T-cell (primary cell): ENCODE measurements at regions not wholly inside any gene's neighbourhood (a gene's known extent, or its start where the extent isn't known, plus 50 kb on each side); places are given as distances from the start of the nearest gene placed in this dataset.

ENCODE experiments used
- ATAC-seq, 4 experiments: fragments of 200-7000 bp in 3 of 4; fragments of 150-1000 bp in 1 of 4; cut with Tn5 transposase; replicated peaks in 1 of 4; 1 replicate in 3 of 4; 2 replicates in 1 of 4; pipeline ENCODE4 v1.10.0; 2021; ENCODE audit warnings: moderate library complexity in 3 of 4, mild to moderate bottlenecking in 2 of 4, moderate number of reproducible peaks in 1 of 4
- CTCF ChIA-PET, 2 donors: fragments of 300-600 bp; sonication (Branson Sonifier 250); formaldehyde crosslinking; loops; one replicate each; lab custom pipeline; 2022; ENCODE audit warnings: antibody characterized with exemption in 2 of 2; lab: Charles Lee
- POLR2A ChIA-PET, 2 donors: fragments of 300-600 bp; sonication (Branson Sonifier 250); formaldehyde crosslinking; loops; one replicate each; lab custom pipeline; 2022; ENCODE audit warnings: antibody characterized with exemption in 2 of 2; lab: Charles Lee
- DNase-seq, 35 experiments: peaks; one replicate each; pipeline versions ENCODE4 v3.0.0 to v3.0.0-alpha.2; 2013 to 2023
- H3K27ac ChIP-seq: one replicate; pipeline ENCODE4 v1.5.1; 2013; ENCODE audit warnings: low read length
- H3K27me3 ChIP-seq, 2 experiments: replicated peaks in 1 of 2; 1 replicate in 1 of 2; 2 replicates in 1 of 2; pipeline versions ENCODE4 v1.6.1 to v1.7.0; 2013; ENCODE audit warnings: low read length in 1 of 2, mixed read lengths in 1 of 2; ENCODE audit not compliant: control insufficient read depth in 2 of 2, insufficient read depth in 2 of 2; ENCODE audit errors: extremely low read depth in 1 of 2
- H3K36me3 ChIP-seq, 2 donors: 1 replicate in 1 of 2; 2 replicates in 1 of 2; pipeline versions ENCODE4 v1.6.1 to v1.7.0; 2013; ENCODE audit warnings: low read length in 1 of 2; ENCODE audit not compliant: control insufficient read depth in 2 of 2, insufficient read depth in 1 of 2; ENCODE audit errors: extremely low read depth in 1 of 2
- H3K4me1 ChIP-seq, 2 experiments: 1 replicate in 1 of 2; 2 replicates in 1 of 2; pipeline versions ENCODE4 v1.6.1 to v1.7.0; 2013; ENCODE audit warnings: low read length in 2 of 2, mixed read lengths in 1 of 2; ENCODE audit not compliant: insufficient read depth in 2 of 2, control insufficient read depth in 1 of 2; ENCODE audit errors: extremely low read depth in 1 of 2
- H3K4me3 ChIP-seq, 2 donors: 1 replicate in 1 of 2; 2 replicates in 1 of 2; pipeline versions ENCODE4 v1.5.1 to v1.7.0; 2013; ENCODE audit warnings: mild to moderate bottlenecking in 2 of 2, low read length in 1 of 2, moderate library complexity in 1 of 2; ENCODE audit not compliant: control insufficient read depth in 1 of 2; ENCODE audit errors: extremely low read depth in 1 of 2
- H3K9me3 ChIP-seq: 2 replicates; pipeline ENCODE4 v1.7.0; 2013
- H3K27ac Mint-ChIP-seq, 2 donors: one replicate each; pipeline ENCODE4 v1.8.0; 2020 to 2021; ENCODE audit warnings: mild to moderate bottlenecking in 2 of 2, mixed read lengths in 2 of 2
- H3K27me3 Mint-ChIP-seq, 2 donors: one replicate each; pipeline ENCODE4 v1.8.0; 2021 to 2022; ENCODE audit warnings: mixed read lengths in 2 of 2
- H3K36me3 Mint-ChIP-seq: one replicate; pipeline ENCODE4 v1.8.0; 2021; ENCODE audit warnings: mixed read lengths
- H3K4me1 Mint-ChIP-seq, 3 donors: one replicate each; pipeline ENCODE4 v1.8.0; 2020 to 2022; ENCODE audit warnings: mixed read lengths in 3 of 3, mild to moderate bottlenecking in 1 of 3
- H3K4me3 Mint-ChIP-seq, 3 donors: one replicate each; pipeline ENCODE4 v1.8.0; 2020 to 2022; ENCODE audit warnings: mild to moderate bottlenecking in 3 of 3, mixed read lengths in 3 of 3, moderate library complexity in 3 of 3
- H3K9me3 Mint-ChIP-seq, 3 donors: one replicate each; pipeline ENCODE4 v1.8.0; 2020 to 2022; ENCODE audit warnings: mixed read lengths in 3 of 3
- WGBS: methylation state at CpG from one replicate; pipeline ENCODE4 v1.1.5; 2013; ENCODE audit warnings: missing lambda C conversion rate; ENCODE audit not compliant: insufficient coverage; 5-methylcytosine and 5-hydroxymethylcytosine counted together

GRCh38 chr4:18756671-18757070, 735.1 kb upstream of the LCORL start:
- DNase-seq, result no peak
- Histone ChIP-seq H3K9me3 (no peaks in the 10 kb centered on the region), H3K27ac (no peak overlapping the region), H3K27me3 (no peaks in the 10 kb centered on the region), H3K36me3 (no peaks in the 10 kb centered on the region), H3K4me3 (no peak overlapping the region), H3K4me1 (no peaks in the 10 kb centered on the region)
- H3K36me3 Mint-ChIP-seq, result no peaks in the 10 kb centered on the region
- ChIA-PET POLR2A (no interaction called here), CTCF (no interaction called here)
- no peaks in the 10 kb centered on the region for H3K27me3 Mint-ChIP-seq
- H3K9me3 Mint-ChIP-seq, result peaks cover 4 to 14% (median 8%) of the 10 kb centered on the region in 3 donors
- no peak for ATAC-seq
- no peak overlapping the region for H3K27ac Mint-ChIP-seq
- H3K4me3 Mint-ChIP-seq, result no peak overlapping the region
- no peaks in the 10 kb centered on the region for H3K4me1 Mint-ChIP-seq

GRCh38 chr4:18754180-18754579, 732.6 kb upstream of the LCORL start:
- ATAC-seq (no peak), DNase-seq (no peak)
- no peaks in the 10 kb centered on the region for H3K9me3 ChIP-seq
- ChIA-PET CTCF (no interaction called here), POLR2A (no interaction called here)
- Mint-ChIP-seq H3K36me3 (no peaks in the 10 kb centered on the region), H3K4me1 (no peaks in the 10 kb centered on the region), H3K9me3 (peaks cover 4 to 9% (median 4%) of the 10 kb centered on the region in 3 donors), H3K27ac (no peak overlapping the region), H3K27me3 (no peaks in the 10 kb centered on the region), H3K4me3 (no peak overlapping the region)
- no peak overlapping the region for H3K27ac ChIP-seq
- WGBS, result 94% methylated on average over 2 of the region's 2 CpGs
- no peaks in the 10 kb centered on the region for H3K27me3 ChIP-seq
- no peaks in the 10 kb centered on the region for H3K4me1 ChIP-seq
- H3K36me3 ChIP-seq, result no peaks in the 10 kb centered on the region
- no peak overlapping the region for H3K4me3 ChIP-seq

GRCh38 chr4:18751083-18751482, 729.5 kb upstream of the LCORL start:
- Histone ChIP-seq H3K4me1 (no peaks in the 10 kb centered on the region), H3K9me3 (no peaks in the 10 kb centered on the region), H3K4me3 (no peak overlapping the region), H3K27ac (no peak overlapping the region), H3K36me3 (no peaks in the 10 kb centered on the region), H3K27me3 (no peaks in the 10 kb centered on the region)
- WGBS, result no CpG with 5 or more reads among the region's 1 CpG
- H3K36me3 Mint-ChIP-seq, result no peaks in the 10 kb centered on the region
- H3K27ac Mint-ChIP-seq, result no peak overlapping the region
- H3K4me3 Mint-ChIP-seq, result no peak overlapping the region
- H3K4me1 Mint-ChIP-seq, result no peaks in the 10 kb centered on the region
- DNase-seq, result no peak
- peaks cover 2 to 7% (median 5%) of the 10 kb centered on the region in 3 donors for H3K9me3 Mint-ChIP-seq
- CTCF ChIA-PET, result no interaction called here
- POLR2A ChIA-PET, result no interaction called here
- ATAC-seq, result no peak
- H3K27me3 Mint-ChIP-seq, result no peaks in the 10 kb centered on the region

GRCh38 chr4:18749391-18749790, 727.8 kb upstream of the LCORL start:
- Mint-ChIP-seq H3K27ac (no peak overlapping the region), H3K9me3 (peaks cover 2 to 7% (median 5%) of the 10 kb centered on the region in 3 donors), H3K4me3 (no peak overlapping the region), H3K36me3 (no peaks in the 10 kb centered on the region), H3K27me3 (no peaks in the 10 kb centered on the region), H3K4me1 (no peaks in the 10 kb centered on the region)
- Histone ChIP-seq H3K4me1 (no peaks in the 10 kb centered on the region), H3K27me3 (no peaks in the 10 kb centered on the region), H3K9me3 (no peaks in the 10 kb centered on the region), H3K4me3 (no peak overlapping the region), H3K36me3 (no peaks in the 10 kb centered on the region), H3K27ac (no peak overlapping the region)
- 100% methylated on average over 1 of the region's 2 CpGs for WGBS
- ATAC-seq, result no peak
- DNase-seq, result no peak
- CTCF ChIA-PET, result no interaction called here
- POLR2A ChIA-PET, result no interaction called here

GRCh38 chr4:18736551-18736950, 715.0 kb upstream of the LCORL start:
- Histone ChIP-seq H3K27ac (no peak overlapping the region), H3K27me3 (no peaks in the 10 kb centered on the region), H3K36me3 (no peaks in the 10 kb centered on the region), H3K9me3 (no peaks in the 10 kb centered on the region), H3K4me1 (no peaks in the 10 kb centered on the region), H3K4me3 (no peak overlapping the region)
- peaks cover 0 to 2% (median under 1%) of the 10 kb centered on the region in 3 donors for H3K9me3 Mint-ChIP-seq
- H3K27me3 Mint-ChIP-seq, result no peaks in the 10 kb centered on the region
- no peak for DNase-seq
- H3K4me1 Mint-ChIP-seq, result no peaks in the 10 kb centered on the region
- no peaks in the 10 kb centered on the region for H3K36me3 Mint-ChIP-seq
- no peak overlapping the region for H3K4me3 Mint-ChIP-seq
- H3K27ac Mint-ChIP-seq, result no peak overlapping the region
- ChIA-PET CTCF (no interaction called here), POLR2A (no interaction called here)
- no peak for ATAC-seq

- CTCF ChIA-PET, result no interaction called here
- Mint-ChIP-seq H3K9me3 (peaks cover 0 to 2% (median 0%) of the 10 kb centered on the region in 3 donors), H3K27ac (no peak overlapping the region), H3K36me3 (no peaks in the 10 kb centered on the region), H3K27me3 (no peaks in the 10 kb centered on the region), H3K4me1 (no peaks in the 10 kb centered on the region), H3K4me3 (no peak overlapping the region)
- DNase-seq, result no peak
- H3K9me3 ChIP-seq, result no peaks in the 10 kb centered on the region
- H3K27ac ChIP-seq, result no peak overlapping the region
- WGBS, result no CpG with 5 or more reads among the region's 3 CpGs
- no peaks in the 10 kb centered on the region for H3K27me3 ChIP-seq
- no peaks in the 10 kb centered on the region for H3K36me3 ChIP-seq
- H3K4me3 ChIP-seq, result no peak overlapping the region
- POLR2A ChIA-PET, result no interaction called here
- no peak for ATAC-seq
- no peaks in the 10 kb centered on the region for H3K4me1 ChIP-seq
Measured at GRCh38 chr4:18735740-18736268, 714.2 kb upstream of the LCORL start.

- 61% methylated on average over 2 of the region's 2 CpGs for WGBS
- POLR2A ChIA-PET, result no interaction called here
- Mint-ChIP-seq H3K27me3 (no peaks in the 10 kb centered on the region), H3K27ac (no peak overlapping the region), H3K4me3 (no peak overlapping the region), H3K9me3 (peaks cover 0 to 3% (median 2%) of the 10 kb centered on the region in 3 donors), H3K36me3 (no peaks in the 10 kb centered on the region), H3K4me1 (no peaks in the 10 kb centered on the region)
- H3K36me3 ChIP-seq, result no peaks in the 10 kb centered on the region
- no peaks in the 10 kb centered on the region for H3K4me1 ChIP-seq
- H3K9me3 ChIP-seq, result no peaks in the 10 kb centered on the region
- ATAC-seq, result no peak
- DNase-seq, result no peak
- H3K4me3 ChIP-seq, result no peak overlapping the region
- CTCF ChIA-PET, result no interaction called here
- no peaks in the 10 kb centered on the region for H3K27me3 ChIP-seq
- H3K27ac ChIP-seq, result no peak overlapping the region
Measured at GRCh38 chr4:18734405-18734804, 712.9 kb upstream of the LCORL start.
